ENCODE measurements at regions not wholly inside any gene's neighbourhood (a gene's known extent, or its start where the extent isn't known, plus 50 kb on each side); places are given as distances from the start of the nearest gene placed in this dataset.
"Not testable (repeated sequence)": the region's sequence is repeated elsewhere in the genome, so short reads cannot be mapped to it uniquely, and the experiment has no call there.

- TF ChIP-seq CTCF (conservative IDR thresholded peaks at IDR 0.05; ENCODE audit: low read depth, low read length); EZH2 (IDR thresholded peaks at IDR 0.05; ENCODE audit: borderline replicate concordance, low read depth, low read length, poor library complexity, severe bottlenecking): not testable (repeated sequence)
Observed at GRCh38 chr9:43127026-43127775, 943.7 kb downstream of the SPATA31A6 start.

Data from A673 (cell line).